Endothelial cell of umbilical vein (primary cell): ENCODE measurements at regions not wholly inside any gene's neighbourhood (a gene's known extent, or its start where the extent isn't known, plus 50 kb on each side); places are given as distances from the start of the nearest gene placed in this dataset.

ENCODE experiments used
- BruUV-seq: library from RNA; stranded (reverse); fragments of 400-500 nt; replicated peaks from 2 replicates; lab custom pipeline; 2021; lab: Mats Ljungman, UMichigan
- CTCF ChIA-PET: fragments of 300-600, 350-600 bp; sonication (Branson Sonifier 250); formaldehyde crosslinking; loops from one replicate; lab custom pipeline; 2021; ENCODE audit warnings: antibody characterized with exemption, inconsistent platforms; lab: Charles Lee
- POLR2A ChIA-PET: fragments of 300-600, 350-600 bp; sonication (Branson Sonifier 250); formaldehyde crosslinking; loops from one replicate; lab custom pipeline; 2021; ENCODE audit warnings: antibody characterized with exemption, inconsistent platforms; lab: Charles Lee
- DNase-seq: peaks from one replicate; pipeline ENCODE4 v3.0.0-alpha.2; 2011; ENCODE audit warnings: low read depth, low spot score
- FAIRE-seq: peaks from 2 replicates; lab custom pipeline; 2011; peaks lifted over from hg19 to GRCh38; lab: Jason Lieb, UNC
- H2AFZ ChIP-seq: 2 replicates; pipeline ENCODE4 v1.6.0; 2012; ENCODE audit warnings: low read depth, low read length, control low read depth, inconsistent platforms
- H3K27ac ChIP-seq: 2 replicates; pipeline ENCODE4 v1.5.1; 2011; ENCODE audit warnings: low read depth, mild to moderate bottlenecking, control low read depth, low read length, moderate library complexity; ENCODE audit not compliant: insufficient read depth
- H3K27me3 ChIP-seq, 2 experiments: 2 replicates each; pipeline versions ENCODE4 v1.6.0 to v1.6.1; 2011; ENCODE audit warnings: low read length in 2 of 2, mixed read lengths in 1 of 2; ENCODE audit not compliant: control insufficient read depth in 2 of 2, insufficient read depth in 2 of 2
- H3K36me3 ChIP-seq, 2 experiments: 2 replicates in 1 of 2; 3 replicates in 1 of 2; pipeline ENCODE4 v1.5.1; 2011; ENCODE audit warnings: low read length in 2 of 2, mild to moderate bottlenecking in 1 of 2, moderate library complexity in 1 of 2; ENCODE audit not compliant: control insufficient read depth in 2 of 2, insufficient read depth in 2 of 2; ENCODE audit errors: extremely low read depth in 1 of 2
- H3K4me1 ChIP-seq: 3 replicates; pipeline ENCODE4 v1.5.1; 2011; ENCODE audit warnings: mild to moderate bottlenecking, low read length; ENCODE audit not compliant: control insufficient read depth, insufficient read depth; ENCODE audit errors: extremely low read depth
- H3K4me2 ChIP-seq: 2 replicates; pipeline ENCODE4 v1.6.1; 2011; ENCODE audit warnings: low read length, control low read depth, mixed read lengths; ENCODE audit not compliant: insufficient read depth
- H3K4me3 ChIP-seq, 3 experiments: fragments of 200-600 bp in 1 of 3; sonication (generic), shearing (Covaris generic) in 1 of 3; replicated peaks in 1 of 3; 2 replicates each; pipeline ENCODE4 v1.5.1; 2011 to 2016; ENCODE audit warnings: control low read depth in 3 of 3, low read length in 3 of 3, mild to moderate bottlenecking in 2 of 3, inconsistent platforms in 1 of 3, low read depth in 1 of 3, moderate library complexity in 1 of 3; ENCODE audit not compliant: insufficient read depth in 1 of 3
- H3K79me2 ChIP-seq: 2 replicates; pipeline ENCODE4 v1.6.0; 2012; ENCODE audit warnings: low read length, inconsistent platforms; ENCODE audit not compliant: control insufficient read depth, insufficient read depth
- H3K9ac ChIP-seq: replicated peaks from 2 replicates; pipeline ENCODE3; 2011; ENCODE audit warnings: low read length, control low read depth; ENCODE audit not compliant: insufficient read depth; ENCODE audit errors: extremely low read depth
- H3K9me1 ChIP-seq: replicated peaks from 3 replicates; pipeline ENCODE4 v1.6.0; 2011; ENCODE audit warnings: mild to moderate bottlenecking, low read length; ENCODE audit not compliant: control insufficient read depth, insufficient read depth; ENCODE audit errors: extremely low read depth
- H3K9me3 ChIP-seq: replicated peaks from 2 replicates; pipeline ENCODE4 v1.5.1; 2012; ENCODE audit warnings: low read length, inconsistent platforms; ENCODE audit not compliant: control insufficient read depth, insufficient read depth
- H4K20me1 ChIP-seq: replicated peaks from 2 replicates; pipeline ENCODE3; 2011; ENCODE audit warnings: mild to moderate bottlenecking, low read length; ENCODE audit not compliant: control insufficient read depth, insufficient read depth; ENCODE audit errors: extremely low read depth
- CTCF ChIP-seq, 2 donors: IDR thresholded peaks; 1 replicate in 1 of 2; 2 replicates in 1 of 2; pipeline ENCODE4 v1.5.1; 2011; ENCODE audit warnings: low read length in 2 of 2, mild to moderate bottlenecking in 2 of 2, moderate library complexity in 2 of 2, control low read depth in 1 of 2, inconsistent platforms in 1 of 2, low read depth in 1 of 2; ENCODE audit not compliant: insufficient read depth in 1 of 2; ENCODE audit errors: extremely low read depth in 1 of 2
- EZH2 ChIP-seq: IDR thresholded peaks from 2 replicates; pipeline ENCODE4 v1.6.1; 2012; ENCODE audit warnings: borderline replicate concordance, low read depth, mild to moderate bottlenecking, moderate library complexity, low read length, inconsistent platforms; ENCODE audit not compliant: severe bottlenecking
- FOS ChIP-seq: IDR thresholded peaks from 2 replicates; pipeline ENCODE4 v1.6.1; 2011; ENCODE audit warnings: mild to moderate bottlenecking, low read length, moderate library complexity, borderline replicate concordance; ENCODE audit not compliant: insufficient read depth
- GATA2 ChIP-seq: IDR thresholded peaks from 2 replicates; pipeline ENCODE4 v1.7.0; 2011; ENCODE audit warnings: low read depth, mild to moderate bottlenecking, moderate library complexity, mixed read lengths, low read length; ENCODE audit not compliant: insufficient read length, insufficient read depth
- JUN ChIP-seq: IDR thresholded peaks from 2 replicates; pipeline ENCODE4 v1.6.1; 2011; ENCODE audit warnings: borderline replicate concordance, low read depth; ENCODE audit not compliant: insufficient read length, insufficient read depth
- MAX ChIP-seq: IDR thresholded peaks from 2 replicates; pipeline ENCODE4 v1.6.1; 2011; ENCODE audit not compliant: insufficient read depth, insufficient read length
- MYC ChIP-seq: IDR thresholded peaks from one replicate; pipeline ENCODE4 v1.6.1; 2011; ENCODE audit warnings: mild to moderate bottlenecking, low read depth, low read length
- POLR2AphosphoS5 ChIP-seq: IDR thresholded peaks from 2 replicates; pipeline ENCODE4 v1.6.1; 2012; ENCODE audit warnings: low read depth, mild to moderate bottlenecking, control low read depth, low read length, moderate library complexity; ENCODE audit not compliant: insufficient read depth
- dilution Hi-C: fragments of 300-500 bp; cut with MboI; formaldehyde crosslinking; loops from one replicate; pipeline ENCODE4 v1.15.0; 2019; ENCODE audit warnings: low sequenced_read_pairs; ENCODE audit not compliant: extremely low pct_ligation_motif_present
- intact Hi-C: fragments of 100-400 bp; cut with micrococcal nuclease; formaldehyde crosslinking; loops from one replicate; pipeline ENCODE4 v1.10.0; 2022

GRCh38 chr15:70439304-70439877 lies 324.0 kb downstream of the UACA start:
- Histone ChIP-seq H3K9me1 (no peaks in the 10 kb centered on the region), H3K4me2 (no peak overlapping the region), H3K27ac (no peak overlapping the region), H3K4me3 (no peak overlapping the region), H3K79me2 (no peaks in the 10 kb centered on the region), H3K4me1 (no peaks in the 10 kb centered on the region), H2AFZ (no peak overlapping the region), H3K9me3 (no peaks in the 10 kb centered on the region), H3K27me3 (peaks cover 3 to 10% of the 10 kb centered on the region in 2 experiments), H3K36me3 (no peaks in the 10 kb centered on the region), H3K9ac (no peak overlapping the region), H4K20me1 (no peaks in the 10 kb centered on the region)
- intact Hi-C loops, result no loop called here
- CTCF ChIA-PET, result no interaction called here
- DNase-seq (no peak), FAIRE-seq (no peak)
- dilution Hi-C loops, result no loop called here
- TF ChIP-seq JUN (no peak), POLR2AphosphoS5 (no peak), CTCF (IDR thresholded peaks at IDR 0.05; ENCODE audit: extremely low read depth in 1 of 2, insufficient read depth in 1 of 2, low read depth in 1 of 2, low read length in 2 of 2) (no peak), MAX (no peak), FOS (no peak), MYC (no peak), GATA2 (no peak), EZH2 (no peak)
- no TSS peak for BruUV-seq
- POLR2A ChIA-PET, result no interaction called here
